ENCODE measurements at regions not wholly inside any gene's neighbourhood (a gene's known extent, or its start where the extent isn't known, plus 50 kb on each side); places are given as distances from the start of the nearest gene placed in this dataset.
"Not testable (repeated sequence)": the region's sequence is repeated elsewhere in the genome, so short reads cannot be mapped to it uniquely, and the experiment has no call there.

- Histone ChIP-seq H3K36me3 (ENCODE audit: control insufficient read depth, low read length) (no peaks in the 10 kb centered on the region), H4K20me1 (ENCODE audit: control insufficient read depth, insufficient read depth, low read depth, low read length) (no peaks in the 10 kb centered on the region), H3K9me3 (ENCODE audit: control insufficient read depth, insufficient read depth, low read length) (peaks cover 18% of the 10 kb centered on the region; the same call in 1 of the 2 replicates), H3K4me1 (ENCODE audit: control insufficient read depth, low read length) (no peaks in the 10 kb centered on the region), H3F3A (ENCODE audit: control insufficient read depth, insufficient read depth) (peaks cover 6% of the 10 kb centered on the region; the same call in 1 of the 2 replicates), H3K79me2 (ENCODE audit: control insufficient read depth, low read length) (no peaks in the 10 kb centered on the region), H3K4me3 (ENCODE audit: low read length) (no peak overlapping the region), H3K27me3 (ENCODE audit: control insufficient read depth, low read length) (no peaks in the 10 kb centered on the region), H3K4me2 (ENCODE audit: low read length) (no peak overlapping the region), H3K9me2 (replicated peaks; ENCODE audit: control insufficient read depth, low read length) (no peaks in the 10 kb centered on the region), H3K27ac (ENCODE audit: low read depth, low read length) (no peak overlapping the region)
- TF ChIP-seq CTCF (IDR thresholded peaks at IDR 0.05; ENCODE audit: low read depth, low read length, poor library complexity, severe bottlenecking) (no peak), EZH2phosphoT487 (IDR thresholded peaks at IDR 0.05; ENCODE audit: borderline replicate concordance, low read length) (no peak)
These were observed 124.2 kb downstream of the COPS8 start for GRCh38 chr2:237209885-237210284.

- no peak overlapping the region for H3K27ac ChIP-seq (ENCODE audit: low read depth, low read length)
- H3K79me2 ChIP-seq (ENCODE audit: control insufficient read depth, low read length), result no peaks in the 10 kb centered on the region
- no peaks in the 10 kb centered on the region for H3K27me3 ChIP-seq (ENCODE audit: control insufficient read depth, low read length)
- H3K4me1 ChIP-seq (ENCODE audit: control insufficient read depth, low read length), result no peaks in the 10 kb centered on the region
- no peaks in the 10 kb centered on the region for H3K36me3 ChIP-seq (ENCODE audit: control insufficient read depth, low read length)
- peaks cover 18% of the 10 kb centered on the region; the same call in 1 of the 2 replicates for H3K9me3 ChIP-seq (ENCODE audit: control insufficient read depth, insufficient read depth, low read length)
- TF ChIP-seq EZH2phosphoT487 (IDR thresholded peaks at IDR 0.05; ENCODE audit: borderline replicate concordance, low read length) (no peak), CTCF (IDR thresholded peaks at IDR 0.05; ENCODE audit: low read depth, low read length, poor library complexity, severe bottlenecking) (no peak)
- peaks cover 6% of the 10 kb centered on the region; the same call in 1 of the 2 replicates for H3F3A ChIP-seq (ENCODE audit: control insufficient read depth, insufficient read depth)
- no peak overlapping the region for H3K4me2 ChIP-seq (ENCODE audit: low read length)
- H3K4me3 ChIP-seq (ENCODE audit: low read length), result no peak overlapping the region
- no peaks in the 10 kb centered on the region for H4K20me1 ChIP-seq (ENCODE audit: control insufficient read depth, insufficient read depth, low read depth, low read length)
- no peaks in the 10 kb centered on the region for H3K9me2 ChIP-seq (replicated peaks; ENCODE audit: control insufficient read depth, low read length)
These were observed 124.6 kb downstream of the COPS8 start for GRCh38 chr2:237210297-237210696.

- Histone ChIP-seq H3K79me2 (ENCODE audit: control insufficient read depth, low read length) (no peaks in the 10 kb centered on the region), H3F3A (ENCODE audit: control insufficient read depth, insufficient read depth) (peaks cover 6% of the 10 kb centered on the region; the same call in 1 of the 2 replicates), H3K9me2 (replicated peaks; ENCODE audit: control insufficient read depth, low read length) (no peaks in the 10 kb centered on the region), H3K27me3 (ENCODE audit: control insufficient read depth, low read length) (no peaks in the 10 kb centered on the region), H3K27ac (ENCODE audit: low read depth, low read length) (no peak overlapping the region), H3K4me3 (ENCODE audit: low read length) (no peak overlapping the region), H3K4me2 (ENCODE audit: low read length) (no peak overlapping the region), H3K9me3 (ENCODE audit: control insufficient read depth, insufficient read depth, low read length) (peaks cover 18% of the 10 kb centered on the region; the same call in 1 of the 2 replicates), H4K20me1 (ENCODE audit: control insufficient read depth, insufficient read depth, low read depth, low read length) (no peaks in the 10 kb centered on the region), H3K36me3 (ENCODE audit: control insufficient read depth, low read length) (no peaks in the 10 kb centered on the region), H3K4me1 (ENCODE audit: control insufficient read depth, low read length) (no peaks in the 10 kb centered on the region)
- no peak for TF ChIP-seq CTCF (IDR thresholded peaks at IDR 0.05; ENCODE audit: low read depth, low read length, poor library complexity, severe bottlenecking)
- TF ChIP-seq EZH2phosphoT487 (IDR thresholded peaks at IDR 0.05; ENCODE audit: borderline replicate concordance, low read length), result no peak
These were observed 125.1 kb downstream of the COPS8 start for GRCh38 chr2:237210763-237211162.

GRCh38 chr2:237212356-237213279 is 126.9 kb downstream of the COPS8 start:
- H3K27me3 ChIP-seq (ENCODE audit: control insufficient read depth, low read length); H3K4me2 ChIP-seq (ENCODE audit: low read length); H3K4me1 ChIP-seq (ENCODE audit: control insufficient read depth, low read length); H3K36me3 ChIP-seq (ENCODE audit: control insufficient read depth, low read length); H3K27ac ChIP-seq (ENCODE audit: low read depth, low read length); H3K9me2 ChIP-seq (replicated peaks; ENCODE audit: control insufficient read depth, low read length); H3F3A ChIP-seq (ENCODE audit: control insufficient read depth, insufficient read depth); H4K20me1 ChIP-seq (ENCODE audit: control insufficient read depth, insufficient read depth, low read depth, low read length); H3K79me2 ChIP-seq (ENCODE audit: control insufficient read depth, low read length); H3K4me3 ChIP-seq (ENCODE audit: low read length): not testable (repeated sequence)
- peaks cover 18% of the 10 kb centered on the region; the same call in 1 of the 2 replicates for H3K9me3 ChIP-seq (ENCODE audit: control insufficient read depth, insufficient read depth, low read length)
